ENCODE measurements at regions not wholly inside any gene's neighbourhood (a gene's known extent, or its start where the extent isn't known, plus 50 kb on each side); places are given as distances from the start of the nearest gene placed in this dataset.

GRCh38 chr5:115415143-115415491, 118.7 kb upstream of the CCDC112 start:
- H3K27ac Mint-ChIP-seq, result no peak overlapping the region
- no peaks in the 10 kb centered on the region for H3K36me3 Mint-ChIP-seq (ENCODE audit: low read depth)
- no peaks in the 10 kb centered on the region for H3K27me3 Mint-ChIP-seq
- CTCF ChIA-PET, result interaction anchor here (0.6 kb wide), 3 partner anchors 78 to 215 kb away, joined by 3 to 4 read pairs (median 3); no protein-coding TSS in a partner anchor
- no peaks in the 10 kb centered on the region for H3K9me3 Mint-ChIP-seq
- no peak for DNase-seq
- POLR2A ChIA-PET, result no interaction called here
- no peaks in the 10 kb centered on the region for H3K4me1 Mint-ChIP-seq
- no peak overlapping the region for H3K4me3 Mint-ChIP-seq

- no peak for DNase-seq
- POLR2A ChIA-PET, result no interaction called here
Measured at GRCh38 chr5:115414406-115415142, 118.1 kb upstream of the CCDC112 start.

GRCh38 chr5:115413651-115414050, 117.2 kb upstream of the CCDC112 start:
- ChIA-PET POLR2A (no interaction called here), CTCF (interaction anchor here (0.6 to 1.5 kb wide), 2 partner anchors 33 to 161 kb away, joined by 3 to 5 read pairs; no protein-coding TSS in a partner anchor)
- no peak overlapping the region for H3K27ac Mint-ChIP-seq
- H3K36me3 Mint-ChIP-seq (ENCODE audit: low read depth), result no peaks in the 10 kb centered on the region
- no peaks in the 10 kb centered on the region for H3K9me3 Mint-ChIP-seq
- H3K4me3 Mint-ChIP-seq, result no peak overlapping the region
- DNase-seq, result no peak
- no peaks in the 10 kb centered on the region for H3K4me1 Mint-ChIP-seq
- peaks cover 4% of the 10 kb centered on the region for H3K27me3 Mint-ChIP-seq

More at GRCh38 chr5:115414406-115415142, 118.1 kb upstream of the CCDC112 start:
- Mint-ChIP-seq H3K27ac (no peak overlapping the region), H3K4me1 (no peaks in the 10 kb centered on the region), H3K36me3 (ENCODE audit: low read depth) (no peaks in the 10 kb centered on the region), H3K4me3 (no peak overlapping the region), H3K27me3 (no peaks in the 10 kb centered on the region), H3K9me3 (no peaks in the 10 kb centered on the region)
- CTCF ChIA-PET, result interaction anchor here (0.6 to 1.5 kb wide), 2 partner anchors 34 to 108 kb away, joined by 3 read pairs; no protein-coding TSS in a partner anchor

GRCh38 chr5:115409094-115409493, 112.6 kb upstream of the CCDC112 start:
- CTCF ChIA-PET, result no interaction called here
- Mint-ChIP-seq H3K4me3 (no peak overlapping the region), H3K4me1 (no peaks in the 10 kb centered on the region), H3K9me3 (no peaks in the 10 kb centered on the region), H3K27ac (no peak overlapping the region), H3K36me3 (ENCODE audit: low read depth) (no peaks in the 10 kb centered on the region), H3K27me3 (peaks cover 15% of the 10 kb centered on the region)
- POLR2A ChIA-PET, result no interaction called here
- no peak for DNase-seq

GRCh38 chr5:115402822-115403577, 106.5 kb upstream of the CCDC112 start:
- Mint-ChIP-seq H3K4me3 (no peak overlapping the region), H3K27ac (no peak overlapping the region), H3K4me1 (no peaks in the 10 kb centered on the region), H3K36me3 (ENCODE audit: low read depth) (no peaks in the 10 kb centered on the region), H3K9me3 (peaks cover 2% of the 10 kb centered on the region), H3K27me3 (peaks cover 20% of the 10 kb centered on the region)
- POLR2A ChIA-PET, result no interaction called here
- CTCF ChIA-PET, result no interaction called here
- DNase-seq, result no peak

GRCh38 chr5:115402092-115402491, 105.6 kb upstream of the CCDC112 start:
- ChIA-PET POLR2A (no interaction called here), CTCF (no interaction called here)
- no peaks in the 10 kb centered on the region for H3K4me1 Mint-ChIP-seq
- no peak overlapping the region for H3K27ac Mint-ChIP-seq
- H3K4me3 Mint-ChIP-seq, result no peak overlapping the region
- DNase-seq, result no peak
- H3K36me3 Mint-ChIP-seq (ENCODE audit: low read depth), result no peaks in the 10 kb centered on the region
- H3K9me3 Mint-ChIP-seq, result peaks cover 2% of the 10 kb centered on the region
- H3K27me3 Mint-ChIP-seq, result peaks cover 18% of the 10 kb centered on the region

GRCh38 chr5:115398719-115399118, 102.3 kb upstream of the CCDC112 start:
- H3K27me3 Mint-ChIP-seq, result peaks cover 9% of the 10 kb centered on the region
- ChIA-PET CTCF (no interaction called here), POLR2A (no interaction called here)
- no peaks in the 10 kb centered on the region for H3K4me1 Mint-ChIP-seq
- H3K27ac Mint-ChIP-seq, result no peak overlapping the region
- DNase-seq, result no peak
- peaks cover 2% of the 10 kb centered on the region for H3K9me3 Mint-ChIP-seq
- H3K36me3 Mint-ChIP-seq (ENCODE audit: low read depth), result no peaks in the 10 kb centered on the region
- no peak overlapping the region for H3K4me3 Mint-ChIP-seq

GRCh38 chr5:115396688-115397087, 100.2 kb upstream of the CCDC112 start:
- no peak overlapping the region for H3K27ac Mint-ChIP-seq
- peaks cover 2% of the 10 kb centered on the region for H3K9me3 Mint-ChIP-seq
- ChIA-PET POLR2A (no interaction called here), CTCF (no interaction called here)
- peaks cover 9% of the 10 kb centered on the region for H3K27me3 Mint-ChIP-seq
- H3K4me3 Mint-ChIP-seq, result no peak overlapping the region
- no peaks in the 10 kb centered on the region for H3K4me1 Mint-ChIP-seq
- DNase-seq, result no peak
- no peaks in the 10 kb centered on the region for H3K36me3 Mint-ChIP-seq (ENCODE audit: low read depth)

GRCh38 chr5:115396081-115396480, 99.6 kb upstream of the CCDC112 start:
- Mint-ChIP-seq H3K9me3 (peaks cover 2% of the 10 kb centered on the region), H3K36me3 (ENCODE audit: low read depth) (no peaks in the 10 kb centered on the region)
- CTCF ChIA-PET, result no interaction called here

GRCh38 chr5:115394531-115394930, 98.1 kb upstream of the CCDC112 start:
- Mint-ChIP-seq H3K27ac (no peak overlapping the region), H3K27me3 (no peaks in the 10 kb centered on the region), H3K9me3 (no peaks in the 10 kb centered on the region), H3K36me3 (ENCODE audit: low read depth) (no peaks in the 10 kb centered on the region), H3K4me1 (no peaks in the 10 kb centered on the region), H3K4me3 (no peak overlapping the region)
- ChIA-PET CTCF (no interaction called here), POLR2A (no interaction called here)
- DNase-seq, result no peak

More at GRCh38 chr5:115396081-115396480, 99.6 kb upstream of the CCDC112 start:
- no peaks in the 10 kb centered on the region for H3K4me1 Mint-ChIP-seq
- DNase-seq, result no peak
- no peak overlapping the region for H3K4me3 Mint-ChIP-seq
- no peak overlapping the region for H3K27ac Mint-ChIP-seq
- POLR2A ChIA-PET, result no interaction called here
- H3K27me3 Mint-ChIP-seq, result peaks cover 7% of the 10 kb centered on the region

GRCh38 chr5:115393239-115393638, 96.8 kb upstream of the CCDC112 start:
- ChIA-PET POLR2A (no interaction called here), CTCF (interaction anchor here (1.1 kb wide), 1 partner anchor 12 kb away, joined by 4 read pairs; no protein-coding TSS in a partner anchor)
- Mint-ChIP-seq H3K27ac (no peak overlapping the region), H3K27me3 (no peaks in the 10 kb centered on the region), H3K4me1 (no peaks in the 10 kb centered on the region), H3K36me3 (ENCODE audit: low read depth) (no peaks in the 10 kb centered on the region), H3K9me3 (no peaks in the 10 kb centered on the region), H3K4me3 (no peak overlapping the region)
- DNase-seq, result no peak

- H3K27me3 Mint-ChIP-seq, result no peaks in the 10 kb centered on the region
- ChIA-PET CTCF (interaction anchor here (1.1 kb wide), 2 partner anchors 11 to 18 kb away, joined by 4 read pairs; no protein-coding TSS in a partner anchor), POLR2A (no interaction called here)
- no peaks in the 10 kb centered on the region for H3K4me1 Mint-ChIP-seq
- no peaks in the 10 kb centered on the region for H3K9me3 Mint-ChIP-seq
- DNase-seq, result no peak
- H3K27ac Mint-ChIP-seq, result no peak overlapping the region
- H3K36me3 Mint-ChIP-seq (ENCODE audit: low read depth), result no peaks in the 10 kb centered on the region
- no peak overlapping the region for H3K4me3 Mint-ChIP-seq
Measured at GRCh38 chr5:115392611-115393010, 96.2 kb upstream of the CCDC112 start.

- H3K27me3 Mint-ChIP-seq, result peaks cover 1% of the 10 kb centered on the region
- no peaks in the 10 kb centered on the region for H3K4me1 Mint-ChIP-seq
- no peaks in the 10 kb centered on the region for H3K36me3 Mint-ChIP-seq (ENCODE audit: low read depth)
- ChIA-PET POLR2A (no interaction called here), CTCF (interaction anchor here (1.1 kb wide), 1 partner anchor 17 kb away, joined by 4 read pairs; no protein-coding TSS in a partner anchor)
- no peak for DNase-seq
- no peak overlapping the region for H3K27ac Mint-ChIP-seq
- H3K4me3 Mint-ChIP-seq, result no peak overlapping the region
- H3K9me3 Mint-ChIP-seq, result no peaks in the 10 kb centered on the region
Measured at GRCh38 chr5:115391780-115392179, 95.3 kb upstream of the CCDC112 start.
